ENCODE measurements at regions not wholly inside any gene's neighbourhood (a gene's known extent, or its start where the extent isn't known, plus 50 kb on each side); places are given as distances from the start of the nearest gene placed in this dataset.

- Histone ChIP-seq H3K4me3 (replicated peaks; ENCODE audit: insufficient read depth, low read length) (no peak overlapping the region), H3K27me3 (ENCODE audit: insufficient read depth, poor library complexity, severe bottlenecking) (no peaks in the 10 kb centered on the region), H3K27ac (replicated peaks) (no peak overlapping the region)
- no peak for DNase-seq (ENCODE audit: low read depth in 1 of 2, low spot score in 1 of 2)
- no peak for TF ChIP-seq SPI1 (IDR thresholded peaks at IDR 0.05; ENCODE audit: borderline replicate concordance, low read depth)
- TF ChIP-seq GABPA (IDR thresholded peaks at IDR 0.05; ENCODE audit: low read depth), result no peak
- TF ChIP-seq REST (IDR thresholded peaks at IDR 0.05; ENCODE audit: insufficient replicate concordance, low read depth), result no peak
- TF ChIP-seq POLR2AphosphoS5 (IDR thresholded peaks at IDR 0.05; ENCODE audit: low read depth), result no peak
- no peak for TF ChIP-seq CTCF (IDR thresholded peaks at IDR 0.05; ENCODE audit: insufficient read depth, low read length)
These were observed 678.0 kb upstream of the ZEB2 start for GRCh38 chr2:145197944-145198343.

GRCh38 chr2:145194673-145195072, 674.8 kb upstream of the ZEB2 start:
- no peak for TF ChIP-seq REST (IDR thresholded peaks at IDR 0.05; ENCODE audit: insufficient replicate concordance, low read depth)
- TF ChIP-seq GABPA (IDR thresholded peaks at IDR 0.05; ENCODE audit: low read depth), result no peak
- no peak for TF ChIP-seq CTCF (IDR thresholded peaks at IDR 0.05; ENCODE audit: insufficient read depth, low read length)
- no peak for TF ChIP-seq POLR2AphosphoS5 (IDR thresholded peaks at IDR 0.05; ENCODE audit: low read depth)
- no peak for TF ChIP-seq SPI1 (IDR thresholded peaks at IDR 0.05; ENCODE audit: borderline replicate concordance, low read depth)
- Histone ChIP-seq H3K4me3 (replicated peaks; ENCODE audit: insufficient read depth, low read length) (no peak overlapping the region), H3K27ac (replicated peaks) (no peak overlapping the region), H3K27me3 (ENCODE audit: insufficient read depth, poor library complexity, severe bottlenecking) (no peaks in the 10 kb centered on the region)
- DNase-seq (ENCODE audit: low read depth in 1 of 2, low spot score in 1 of 2), result no peak

- H3K27ac ChIP-seq (replicated peaks), result no peak overlapping the region
- DNase-seq (ENCODE audit: low read depth in 1 of 2, low spot score in 1 of 2), result no peak
- no peak overlapping the region for H3K4me3 ChIP-seq (replicated peaks; ENCODE audit: insufficient read depth, low read length)
- no peak for TF ChIP-seq GABPA (IDR thresholded peaks at IDR 0.05; ENCODE audit: low read depth)
- no peak for TF ChIP-seq POLR2AphosphoS5 (IDR thresholded peaks at IDR 0.05; ENCODE audit: low read depth)
- TF ChIP-seq REST (IDR thresholded peaks at IDR 0.05; ENCODE audit: insufficient replicate concordance, low read depth), result no peak
- TF ChIP-seq SPI1 (IDR thresholded peaks at IDR 0.05; ENCODE audit: borderline replicate concordance, low read depth), result no peak
- TF ChIP-seq CTCF (IDR thresholded peaks at IDR 0.05; ENCODE audit: insufficient read depth, low read length), result no peak
- H3K27me3 ChIP-seq (ENCODE audit: insufficient read depth, poor library complexity, severe bottlenecking), result no peaks in the 10 kb centered on the region
These were observed 670.2 kb upstream of the ZEB2 start for GRCh38 chr2:145190031-145190703.

Data from HL-60 (cell line).